GM23338 (cell line): ENCODE measurements at regions not wholly inside any gene's neighbourhood (a gene's known extent, or its start where the extent isn't known, plus 50 kb on each side); places are given as distances from the start of the nearest gene placed in this dataset.

Experiments
- CREB1 ChIP-seq: fragments of 250-450 bp; sonication (Bioruptor Pico); IDR thresholded peaks from 2 replicates; pipeline ENCODE4 v1.5.0; 2020; ENCODE audit warnings: low read depth, mild to moderate bottlenecking, moderate library complexity
- CTCF ChIP-seq, 2 experiments: fragments of 200-600 bp in 1 of 2; sonication (generic) in 1 of 2; conservative IDR thresholded peaks; 2 replicates each; pipeline versions ENCODE4 v1.5.1 to v1.6.1; 2016 to 2017; ENCODE audit warnings: antibody characterized with exemption in 2 of 2, low read depth in 2 of 2, mild to moderate bottlenecking in 2 of 2, moderate library complexity in 1 of 2
- ETS1 ChIP-seq: IDR thresholded peaks from 2 replicates; pipeline ENCODE4 v1.6.1; 2016; ENCODE audit warnings: antibody characterized with exemption
- EZH2 ChIP-seq: fragments of 200-600 bp; sonication (generic); IDR thresholded peaks from one replicate; pipeline ENCODE4 v1.8.0; 2017; ENCODE audit warnings: antibody characterized with exemption, mild to moderate bottlenecking, low read depth; ENCODE audit not compliant: unreplicated experiment
- EZH2phosphoT487 ChIP-seq: fragments of 200-600 bp; sonication (generic); IDR thresholded peaks from one replicate; pipeline ENCODE4 v1.8.1; 2018; ENCODE audit warnings: antibody characterized with exemption; ENCODE audit not compliant: unreplicated experiment
- JUNB ChIP-seq: IDR thresholded peaks from one replicate; pipeline ENCODE4 v1.6.1; 2016; ENCODE audit warnings: antibody characterized with exemption; ENCODE audit not compliant: unreplicated experiment
- POLR2AphosphoS5 ChIP-seq: IDR thresholded peaks from 2 replicates; pipeline ENCODE4 v1.6.1; 2016; ENCODE audit warnings: antibody characterized with exemption, low read depth
- REST ChIP-seq: IDR thresholded peaks from one replicate; pipeline ENCODE4 v1.6.1; 2018; ENCODE audit warnings: antibody characterized with exemption; ENCODE audit not compliant: unreplicated experiment
- STAT1 ChIP-seq: IDR thresholded peaks from one replicate; pipeline ENCODE4 v1.6.1; 2016; ENCODE audit warnings: antibody characterized with exemption; ENCODE audit not compliant: unreplicated experiment
- ZNF114 ChIP-seq: fragments of 250-450 bp; sonication (Bioruptor Pico); IDR thresholded peaks from 2 replicates; pipeline ENCODE4 v1.5.0; 2020; ENCODE audit warnings: mild to moderate bottlenecking, moderate library complexity

GRCh38 chr4:181690498-181690897 lies 552.7 kb upstream of the TENM3 start:
- TF ChIP-seq CTCF (conservative IDR thresholded peaks at IDR 0.05; ENCODE audit: low read depth in 2 of 2) (no peak), JUNB (no peak), ETS1 (no peak), REST (no peak), POLR2AphosphoS5 (no peak), EZH2phosphoT487 (no peak), EZH2 (no peak), CREB1 (CRISPR knock-in tag) (no peak), STAT1 (no peak), ZNF114 (no peak)
